ENCODE measurements at regions not wholly inside any gene's neighbourhood (a gene's known extent, or its start where the extent isn't known, plus 50 kb on each side); places are given as distances from the start of the nearest gene placed in this dataset.

GRCh38 chr14:27836386-27836785 is 930.2 kb upstream of the FOXG1 start:
- TF ChIP-seq CTCF (IDR thresholded peaks at IDR 0.05; ENCODE audit: insufficient read depth, low read depth, low read length) = no peak
- TF ChIP-seq EZH2 (IDR thresholded peaks at IDR 0.05; ENCODE audit: insufficient read depth, low read length) = no peak
